ENCODE measurements at regions not wholly inside any gene's neighbourhood (a gene's known extent, or its start where the extent isn't known, plus 50 kb on each side); places are given as distances from the start of the nearest gene placed in this dataset.

- no peaks in the 10 kb centered on the region for H3K9me3 ChIP-seq (ENCODE audit: severe bottlenecking)
- H3K27me3 ChIP-seq (ENCODE audit: insufficient read depth, low read depth, severe bottlenecking): no peaks in the 10 kb centered on the region
- no peak for TF ChIP-seq CTCF (IDR thresholded peaks at IDR 0.05; ENCODE audit: low read depth, low read length)
- no peak overlapping the region for H3K4me3 ChIP-seq (ENCODE audit: low read depth, low read length)
- DNase-seq: no peak
- no peaks in the 10 kb centered on the region for H3K36me3 ChIP-seq
- no peak overlapping the region for H3K27ac ChIP-seq
These were observed 67.9 kb upstream of the CHL1 start for GRCh38 chr3:128515-129172.

DNA sequence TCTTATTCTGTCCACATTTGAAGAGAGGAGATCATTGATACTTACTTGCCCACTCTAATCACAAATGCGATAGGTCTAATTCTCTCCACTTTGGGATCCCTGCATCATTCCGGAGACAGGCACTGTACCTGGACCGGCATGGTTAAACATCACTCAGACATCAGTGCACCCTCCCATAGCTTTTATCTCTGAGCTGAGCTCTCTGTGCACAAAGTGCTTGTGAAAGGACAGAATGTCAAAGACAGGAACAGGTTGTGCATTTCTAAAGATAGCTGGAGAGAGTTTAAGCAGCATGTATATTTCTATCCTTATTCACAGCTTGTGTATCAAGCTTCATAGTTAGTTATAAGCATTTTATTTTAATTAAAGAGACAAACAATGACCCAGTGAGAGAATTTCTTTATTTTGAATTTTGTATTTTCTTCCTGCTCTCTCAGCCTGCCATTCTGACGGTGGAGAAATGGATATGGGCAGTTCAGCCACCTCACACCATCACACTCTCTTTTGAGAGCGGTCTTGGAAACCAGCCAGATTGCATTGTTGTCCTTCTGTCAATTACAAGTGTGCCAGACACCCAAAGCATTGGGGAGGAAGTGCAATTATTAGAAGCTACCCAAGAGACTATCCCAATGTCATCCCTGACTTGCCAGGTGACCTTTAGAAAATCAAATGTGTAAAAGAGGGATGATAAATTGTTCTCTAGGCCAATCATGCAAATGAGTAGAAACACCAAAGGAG is 65.2 kb upstream of the CHL1 start:
- Histone ChIP-seq H3K9me3 (ENCODE audit: severe bottlenecking) (no peaks in the 10 kb centered on the region), H3K27ac (no peak overlapping the region), H3K4me3 (ENCODE audit: low read depth, low read length) (no peak overlapping the region), H3K27me3 (ENCODE audit: insufficient read depth, low read depth, severe bottlenecking) (no peaks in the 10 kb centered on the region), H3K36me3 (no peaks in the 10 kb centered on the region)
- TF ChIP-seq CTCF (IDR thresholded peaks at IDR 0.05; ENCODE audit: low read depth, low read length): no peak
- DNase-seq: no peak

- no peaks in the 10 kb centered on the region for H3K27me3 ChIP-seq (ENCODE audit: insufficient read depth, low read depth, severe bottlenecking)
- H3K27ac ChIP-seq: no peak overlapping the region
- H3K4me3 ChIP-seq (ENCODE audit: low read depth, low read length): no peak overlapping the region
- DNase-seq: no peak
- H3K36me3 ChIP-seq: no peaks in the 10 kb centered on the region
- H3K9me3 ChIP-seq (ENCODE audit: severe bottlenecking): no peaks in the 10 kb centered on the region
- TF ChIP-seq CTCF (IDR thresholded peaks at IDR 0.05; ENCODE audit: low read depth, low read length): no peak
These were observed 64.2 kb upstream of the CHL1 start for GRCh38 chr3:132378-132777.

- DNase-seq: no peak
- Histone ChIP-seq H3K27me3 (ENCODE audit: insufficient read depth, low read depth, severe bottlenecking) (no peaks in the 10 kb centered on the region), H3K9me3 (ENCODE audit: severe bottlenecking) (no peaks in the 10 kb centered on the region), H3K27ac (no peak overlapping the region), H3K36me3 (no peaks in the 10 kb centered on the region), H3K4me3 (ENCODE audit: low read depth, low read length) (no peak overlapping the region)
- TF ChIP-seq CTCF (IDR thresholded peaks at IDR 0.05; ENCODE audit: low read depth, low read length): no peak
These were observed 63.7 kb upstream of the CHL1 start for GRCh38 chr3:132904-133303.

- H3K4me3 ChIP-seq (ENCODE audit: low read depth, low read length): no peak overlapping the region
- no peak overlapping the region for H3K27ac ChIP-seq
- no peak for DNase-seq
- H3K9me3 ChIP-seq (ENCODE audit: severe bottlenecking): peaks cover 3% of the 10 kb centered on the region
- TF ChIP-seq CTCF (IDR thresholded peaks at IDR 0.05; ENCODE audit: low read depth, low read length): no peak
- no peaks in the 10 kb centered on the region for H3K36me3 ChIP-seq
- no peaks in the 10 kb centered on the region for H3K27me3 ChIP-seq (ENCODE audit: insufficient read depth, low read depth, severe bottlenecking)
These were observed 55.7 kb upstream of the CHL1 start for GRCh38 chr3:140748-141330.

Data from WERI-Rb-1 (cell line).